SK-N-MC (cell line): ENCODE measurements at regions not wholly inside any gene's neighbourhood (a gene's known extent, or its start where the extent isn't known, plus 50 kb on each side); places are given as distances from the start of the nearest gene placed in this dataset.

Source experiments
- EZH2 ChIP-seq: fragments of 200-600 bp; sonication (generic); IDR thresholded peaks from one replicate; pipeline ENCODE4 v1.6.1; 2017; ENCODE audit warnings: antibody characterized with exemption
- FOXP2 ChIP-seq: optimal IDR thresholded peaks from 2 replicates; pipeline ENCODE3; 2011; ENCODE audit warnings: mild to moderate bottlenecking, moderate library complexity; ENCODE audit not compliant: insufficient read depth; ENCODE audit errors: extremely low read length, control extremely low read depth
- POLR2AphosphoS5 ChIP-seq: IDR thresholded peaks from 2 replicates; pipeline ENCODE4 v1.6.1; 2012; ENCODE audit warnings: mild to moderate bottlenecking, low read depth, low read length, borderline replicate concordance

GRCh38 chr18:78105611-78106010, 856.0 kb downstream of the GALR1 start:
- no peak for TF ChIP-seq POLR2AphosphoS5
- TF ChIP-seq EZH2, result no peak
- TF ChIP-seq FOXP2, result no peak
